IPS-18c (cell line): ENCODE measurements at regions not wholly inside any gene's neighbourhood (a gene's known extent, or its start where the extent isn't known, plus 50 kb on each side); places are given as distances from the start of the nearest gene placed in this dataset.

Experiments used
- H3K4me3 ChIP-seq: 2 replicates; pipeline ENCODE4 v1.7.0; 2013; ENCODE audit warnings: low read depth, mild to moderate bottlenecking, low read length, moderate library complexity; ENCODE audit not compliant: insufficient read depth
- H3K9me3 ChIP-seq: one replicate; pipeline ENCODE4 v1.6.1; 2013; ENCODE audit warnings: mild to moderate bottlenecking, low read length, moderate library complexity; ENCODE audit not compliant: control insufficient read depth, insufficient read depth

GRCh38 chr13:73687929-73688328, 446.3 kb downstream of the KLF12 start:
- H3K9me3 ChIP-seq: no peaks in the 10 kb centered on the region
- H3K4me3 ChIP-seq: no peak overlapping the region

GRCh38 chr13:73687087-73687486, 447.1 kb downstream of the KLF12 start:
- Histone ChIP-seq H3K4me3 (no peak overlapping the region), H3K9me3 (no peaks in the 10 kb centered on the region)

DNA sequence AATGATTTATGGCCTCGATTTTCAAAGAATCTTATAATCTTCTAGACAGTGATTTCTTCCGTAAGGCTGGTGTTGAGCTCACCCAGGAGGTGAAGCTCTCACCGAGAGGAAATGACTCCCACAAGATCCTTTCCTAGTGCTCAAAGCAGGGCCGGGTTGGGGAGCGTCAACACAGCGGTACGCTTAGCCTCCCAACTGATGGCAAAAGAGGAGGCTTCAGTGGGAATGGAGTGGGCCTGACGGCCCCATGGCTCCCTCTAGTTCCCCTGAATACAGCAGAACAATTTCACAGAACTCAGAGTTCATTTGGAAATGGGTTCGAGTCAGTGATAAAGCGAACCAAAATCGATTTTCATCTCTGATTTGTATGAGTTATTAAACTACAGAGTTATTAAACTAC, 449.5 kb downstream of the KLF12 start:
- H3K4me3 ChIP-seq: no peak overlapping the region
- H3K9me3 ChIP-seq: no peaks in the 10 kb centered on the region

GRCh38 chr13:73684286-73684685, 449.9 kb downstream of the KLF12 start:
- Histone ChIP-seq H3K9me3 (no peaks in the 10 kb centered on the region), H3K4me3 (no peak overlapping the region)

- no peak overlapping the region for H3K4me3 ChIP-seq
- no peaks in the 10 kb centered on the region for H3K9me3 ChIP-seq
Measured at GRCh38 chr13:73683746-73684145, 450.5 kb downstream of the KLF12 start.

GRCh38 chr13:73681779-73682178, 452.4 kb downstream of the KLF12 start:
- Histone ChIP-seq H3K4me3 (no peak overlapping the region), H3K9me3 (no peaks in the 10 kb centered on the region)

DNA sequence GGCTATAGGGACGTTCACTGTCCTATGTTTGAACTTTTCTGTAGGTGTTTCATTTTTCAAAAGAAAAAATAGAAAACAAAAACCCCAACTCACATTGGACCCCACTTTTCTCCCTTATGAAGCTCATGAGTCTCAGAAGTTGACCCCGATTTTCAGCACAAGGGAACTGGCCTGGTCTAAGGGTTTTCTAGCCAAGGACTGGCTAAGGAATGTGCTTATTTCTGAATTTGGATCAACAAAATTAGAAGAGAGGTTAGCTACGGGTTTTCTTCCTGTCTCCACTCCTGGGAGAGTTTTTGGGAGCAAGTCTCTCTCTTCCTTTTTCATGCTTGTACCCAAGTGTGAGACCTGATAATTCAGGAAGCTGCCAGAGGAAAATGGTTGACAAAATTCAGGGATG, 453.2 kb downstream of the KLF12 start:
- H3K4me3 ChIP-seq: no peak overlapping the region
- no peaks in the 10 kb centered on the region for H3K9me3 ChIP-seq

DNA sequence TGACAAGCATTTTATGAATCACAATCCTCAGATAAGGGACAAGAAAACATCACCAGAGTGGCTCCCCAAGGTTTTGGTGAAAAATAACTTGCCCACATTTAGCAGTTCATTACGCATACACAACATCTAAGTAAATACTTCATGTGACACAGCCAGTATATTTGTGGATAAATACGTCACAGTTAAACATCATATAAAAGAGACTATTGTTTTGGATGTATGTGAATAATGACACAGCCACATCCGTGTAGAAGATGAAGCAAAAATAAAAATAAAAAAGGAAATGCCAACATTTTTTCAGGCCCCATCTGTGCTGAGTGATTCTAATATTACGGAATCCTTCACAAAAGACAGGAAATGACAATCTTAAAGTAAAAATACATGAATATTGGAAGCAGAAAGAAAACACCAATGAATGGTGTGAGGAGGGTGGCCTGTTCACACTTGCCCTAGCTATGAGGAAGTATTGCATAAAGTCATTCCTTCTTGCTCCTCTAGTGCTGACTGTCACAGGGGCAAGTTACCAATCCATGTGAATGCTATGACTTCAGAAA, 457.1 kb downstream of the KLF12 start:
- Histone ChIP-seq H3K9me3 (no peaks in the 10 kb centered on the region), H3K4me3 (no peak overlapping the region)

GRCh38 chr13:73676550-73677047, 457.6 kb downstream of the KLF12 start:
- no peak overlapping the region for H3K4me3 ChIP-seq
- no peaks in the 10 kb centered on the region for H3K9me3 ChIP-seq

DNA sequence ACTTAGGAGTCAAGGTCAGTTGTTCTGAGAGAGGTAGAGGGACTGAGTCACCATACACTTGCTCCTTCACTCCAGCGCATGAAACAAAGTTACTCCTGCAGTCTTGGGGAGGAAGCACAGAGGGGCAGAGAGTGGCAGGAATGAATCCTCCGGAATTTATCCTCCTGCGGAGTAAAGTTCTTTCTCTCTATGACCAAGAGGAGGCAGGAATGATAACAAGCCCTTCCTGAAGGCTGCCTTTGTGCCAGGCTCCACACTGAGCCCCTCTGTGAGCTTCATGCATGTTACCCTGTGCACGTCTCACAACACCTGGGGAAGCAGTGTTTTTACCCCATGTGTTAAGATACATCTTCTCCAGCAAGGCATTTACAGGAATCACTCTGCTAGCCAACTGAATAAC, 458.4 kb downstream of the KLF12 start:
- Histone ChIP-seq H3K9me3 (no peaks in the 10 kb centered on the region), H3K4me3 (no peak overlapping the region)

DNA sequence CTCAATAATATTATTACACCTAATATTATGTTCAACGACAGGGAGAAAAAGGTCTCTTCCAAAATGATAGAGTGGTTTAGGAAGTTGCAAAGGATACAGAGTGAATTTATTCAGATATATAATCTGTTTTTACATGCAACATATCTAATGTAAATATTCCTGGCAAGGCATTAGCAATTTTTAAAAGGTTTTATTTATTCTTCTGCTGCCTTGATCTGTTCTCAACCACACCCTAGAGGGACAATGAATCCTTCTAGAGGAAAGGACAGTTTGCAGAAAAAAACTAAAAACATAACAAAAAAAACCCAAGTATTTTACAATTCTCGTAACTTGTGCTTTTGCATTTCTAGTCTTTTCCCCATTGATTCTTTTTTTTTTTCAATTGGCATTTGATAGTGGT, 459.6 kb downstream of the KLF12 start:
- no peak overlapping the region for H3K4me3 ChIP-seq

DNA sequence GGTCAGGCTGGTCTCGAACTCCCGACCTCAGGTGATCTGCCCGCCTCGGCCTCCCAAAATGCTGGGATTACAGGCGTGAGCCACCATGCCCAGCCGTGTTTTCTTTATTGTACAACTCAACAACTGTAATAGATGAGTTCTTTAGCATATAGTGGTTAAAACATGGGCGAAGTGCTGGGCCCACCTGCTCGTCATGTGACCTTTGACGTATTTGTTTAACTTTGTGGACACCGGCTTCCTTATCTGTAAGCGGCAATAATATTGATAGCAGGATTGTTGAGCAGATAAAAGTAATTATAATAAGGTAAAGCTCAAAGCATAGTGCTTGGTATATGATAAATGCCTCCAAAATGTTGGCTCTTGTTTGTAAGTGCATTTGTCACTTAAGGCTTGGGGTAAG, 460.3 kb downstream of the KLF12 start:
- no peak overlapping the region for H3K4me3 ChIP-seq
- H3K9me3 ChIP-seq: no peaks in the 10 kb centered on the region

More for the DNA sequence above, 459.6 kb downstream of the KLF12 start:
- no peaks in the 10 kb centered on the region for H3K9me3 ChIP-seq

DNA sequence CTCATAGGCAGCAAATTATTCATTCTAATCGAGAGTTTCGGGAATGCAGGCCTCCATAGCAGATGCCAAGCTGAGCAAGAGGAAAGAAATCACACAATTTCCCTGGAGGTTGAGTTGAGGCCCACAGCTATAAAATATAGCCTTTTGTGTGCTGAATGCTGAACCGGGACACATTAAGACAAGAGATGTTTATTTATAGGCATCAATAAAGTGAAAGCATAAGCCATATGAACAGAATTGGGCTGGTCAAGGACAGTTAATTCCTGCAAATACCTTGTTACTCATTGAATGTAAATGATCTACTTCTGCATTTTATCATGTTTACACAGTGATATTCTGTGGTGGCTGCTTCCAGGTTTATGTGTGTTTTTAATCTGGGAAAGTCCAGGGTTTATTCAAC, 461.7 kb downstream of the KLF12 start:
- Histone ChIP-seq H3K4me3 (no peak overlapping the region), H3K9me3 (no peaks in the 10 kb centered on the region)

GRCh38 chr13:73671732-73672131, 462.5 kb downstream of the KLF12 start:
- Histone ChIP-seq H3K4me3 (no peak overlapping the region), H3K9me3 (no peaks in the 10 kb centered on the region)

- no peaks in the 10 kb centered on the region for H3K9me3 ChIP-seq
Measured at GRCh38 chr13:73671011-73671410, 463.2 kb downstream of the KLF12 start.

GRCh38 chr13:73667756-73668155, 466.4 kb downstream of the KLF12 start:
- no peaks in the 10 kb centered on the region for H3K9me3 ChIP-seq
- H3K4me3 ChIP-seq: no peak overlapping the region

More at GRCh38 chr13:73671011-73671410, 463.2 kb downstream of the KLF12 start:
- H3K4me3 ChIP-seq: no peak overlapping the region

DNA sequence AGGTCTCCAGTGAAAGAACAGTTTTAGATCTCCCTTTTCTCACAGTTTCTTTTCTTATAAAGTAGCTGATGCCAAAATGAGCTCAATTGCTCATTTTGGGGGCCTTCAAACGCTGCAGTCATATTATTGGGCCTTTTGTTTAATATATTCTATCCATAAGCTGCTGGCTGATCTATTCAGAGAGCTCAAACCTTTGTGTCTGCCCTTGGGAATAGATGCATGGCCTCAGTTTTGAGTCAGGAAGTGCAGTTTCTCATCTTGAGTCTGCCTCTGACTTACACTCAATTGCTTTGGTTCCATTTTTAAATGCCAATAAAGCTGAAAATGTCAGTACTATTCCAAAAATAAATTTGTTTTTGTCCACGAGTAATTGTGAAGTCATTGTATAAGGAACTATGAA, 468.9 kb downstream of the KLF12 start:
- Histone ChIP-seq H3K4me3 (no peak overlapping the region), H3K9me3 (no peaks in the 10 kb centered on the region)

DNA sequence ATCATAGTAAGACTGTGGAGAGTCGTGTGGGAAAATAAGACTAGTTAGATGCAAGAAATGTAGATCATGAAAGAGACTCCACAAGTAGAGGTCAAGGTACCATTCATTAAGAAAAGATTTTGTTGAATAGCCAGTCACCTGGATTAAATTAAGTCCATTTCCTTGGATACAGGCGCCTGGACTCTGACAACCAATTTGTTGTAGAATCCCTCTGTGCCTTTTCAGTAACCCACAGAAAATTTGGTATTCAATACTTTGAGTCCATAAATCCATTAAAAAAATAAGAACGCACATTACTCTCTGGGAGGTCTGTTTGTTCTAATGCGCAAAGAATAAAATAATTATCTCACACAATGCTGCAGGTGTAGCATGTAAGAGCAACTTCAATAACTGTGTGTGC, 469.4 kb downstream of the KLF12 start:
- Histone ChIP-seq H3K9me3 (no peaks in the 10 kb centered on the region), H3K4me3 (no peak overlapping the region)

DNA sequence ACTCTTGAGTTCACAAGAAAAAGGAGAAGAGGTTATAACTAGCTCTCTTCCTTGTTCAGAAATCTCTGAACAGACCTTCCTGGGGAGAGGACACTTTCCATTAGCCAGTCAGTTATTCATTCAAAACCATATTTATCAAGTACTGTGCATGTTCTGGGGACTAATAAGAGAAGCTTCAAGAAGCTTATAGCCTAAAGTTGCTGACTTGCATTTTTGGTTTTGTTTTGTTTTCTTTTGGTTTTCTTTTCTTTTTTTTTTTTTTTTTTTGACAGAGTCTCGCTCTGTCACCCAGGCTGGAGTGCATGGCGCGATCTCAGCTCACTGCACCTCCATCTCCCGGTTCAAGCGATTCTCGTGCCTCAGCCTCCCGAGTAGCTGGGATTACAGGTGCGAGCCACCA, 471.4 kb downstream of the KLF12 start:
- Histone ChIP-seq H3K4me3 (no peak overlapping the region), H3K9me3 (no peaks in the 10 kb centered on the region)
